ENCODE measurements at regions not wholly inside any gene's neighbourhood (a gene's known extent, or its start where the extent isn't known, plus 50 kb on each side); places are given as distances from the start of the nearest gene placed in this dataset.

DNA sequence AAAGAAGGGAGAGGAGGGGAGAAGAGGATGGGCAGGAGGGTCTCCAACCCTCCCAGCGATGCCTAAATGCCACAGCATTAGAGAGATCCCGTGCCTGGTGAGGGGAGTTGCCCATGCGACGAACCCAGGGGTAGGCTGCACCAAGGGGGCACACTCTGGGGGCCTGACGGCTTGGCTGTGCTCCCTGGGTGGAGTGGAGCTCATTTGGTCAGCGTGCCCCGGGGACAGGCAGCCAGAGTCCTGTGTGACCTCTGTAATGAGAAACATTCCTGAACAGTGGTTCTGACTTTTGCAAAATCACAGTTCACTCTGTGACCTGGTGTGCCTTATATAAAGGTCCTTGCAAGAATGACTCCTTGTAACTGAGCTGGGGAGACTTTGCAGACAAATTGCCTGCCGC is 205.0 kb upstream of the N4BP1 start:
- Histone ChIP-seq H3K36me3 (ENCODE audit: insufficient read depth, low read length) (no peaks in the 10 kb centered on the region), H3K4me3 (ENCODE audit: low read length) (no peak overlapping the region), H3K4me1 (ENCODE audit: insufficient read depth, low read length) (no peaks in the 10 kb centered on the region), H3K9me3 (ENCODE audit: low read length) (no peaks in the 10 kb centered on the region), H3K27me3 (ENCODE audit: insufficient read depth, low read length, poor library complexity, severe bottlenecking) (no peaks in the 10 kb centered on the region), H3K27ac (ENCODE audit: low read depth, low read length) (no peak overlapping the region)
- Mint-ChIP-seq H3K27ac (no peak overlapping the region), H3K4me1 (no peaks in the 10 kb centered on the region), H3K36me3 (no peaks in the 10 kb centered on the region), H3K4me3 (no peak overlapping the region), H3K9me3 (peaks cover 0 to 17% (median 8%) of the 10 kb centered on the region in 5 donors), H3K27me3 (peaks cover 14 to 28% of the 10 kb centered on the region in 2 donors)
- no peak for DNase-seq
- ChIA-PET CTCF (no interaction called here), POLR2A (no interaction called here)

DNA sequence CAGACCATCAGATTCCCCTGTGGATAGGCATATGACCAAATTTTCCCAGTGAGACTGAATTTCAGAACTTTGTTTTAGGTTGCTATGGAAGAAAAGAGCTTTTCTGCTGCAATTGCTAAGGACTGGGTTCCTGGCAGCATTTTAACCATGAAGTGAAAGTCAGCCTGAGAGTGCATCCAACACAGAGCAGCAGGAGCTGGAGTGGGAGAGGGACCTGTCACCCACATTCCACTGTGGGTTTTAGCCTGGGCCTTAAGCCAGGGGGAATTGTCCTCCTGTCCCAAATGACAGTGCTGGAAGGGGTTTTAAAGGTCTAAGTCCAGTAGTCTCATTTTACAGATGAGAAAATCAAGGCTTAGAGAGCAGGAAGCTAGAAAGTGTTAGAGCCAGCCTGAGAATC is 203.5 kb upstream of the N4BP1 start:
- H3K9me3 Mint-ChIP-seq = peaks cover 0 to 18% (median 8%) of the 10 kb centered on the region in 5 donors
- no peak overlapping the region for H3K27ac ChIP-seq (ENCODE audit: low read depth, low read length)
- H3K4me1 ChIP-seq (ENCODE audit: insufficient read depth, low read length) = no peaks in the 10 kb centered on the region
- no peaks in the 10 kb centered on the region for H3K9me3 ChIP-seq (ENCODE audit: low read length)
- H3K36me3 ChIP-seq (ENCODE audit: insufficient read depth, low read length) = no peaks in the 10 kb centered on the region
- no peak for DNase-seq
- no peaks in the 10 kb centered on the region for H3K27me3 ChIP-seq (ENCODE audit: insufficient read depth, low read length, poor library complexity, severe bottlenecking)
- POLR2A ChIA-PET = no interaction called here
- CTCF ChIA-PET = no interaction called here
- no peaks in the 10 kb centered on the region for H3K36me3 Mint-ChIP-seq
- H3K27ac Mint-ChIP-seq = no peak overlapping the region
- no peak overlapping the region for H3K4me3 Mint-ChIP-seq
- no peak overlapping the region for H3K4me3 ChIP-seq (ENCODE audit: low read length)
- H3K27me3 Mint-ChIP-seq = peaks cover 19 to 34% of the 10 kb centered on the region in 2 donors
- H3K4me1 Mint-ChIP-seq = no peaks in the 10 kb centered on the region

DNA sequence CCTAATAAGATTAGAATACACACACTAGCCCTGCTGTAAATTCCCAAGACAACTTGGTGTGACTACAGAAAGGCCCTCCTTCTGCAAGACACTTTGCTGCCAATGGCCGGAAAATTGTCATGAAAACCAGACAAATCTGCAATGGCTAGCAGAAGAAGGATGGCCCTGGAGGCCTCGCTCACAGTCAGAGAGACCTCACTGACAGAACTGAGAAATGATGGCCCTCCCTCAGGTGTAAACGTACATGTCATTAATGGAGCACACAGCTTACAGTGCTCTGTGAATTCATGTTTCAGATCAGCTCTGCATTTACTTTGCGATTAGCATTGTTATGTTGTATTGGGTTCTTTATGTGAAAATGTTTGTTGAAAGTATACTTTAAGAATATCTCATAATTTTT is 202.9 kb upstream of the N4BP1 start:
- H3K4me3 Mint-ChIP-seq = no peak overlapping the region
- POLR2A ChIA-PET = no interaction called here
- no peaks in the 10 kb centered on the region for H3K36me3 Mint-ChIP-seq

DNA sequence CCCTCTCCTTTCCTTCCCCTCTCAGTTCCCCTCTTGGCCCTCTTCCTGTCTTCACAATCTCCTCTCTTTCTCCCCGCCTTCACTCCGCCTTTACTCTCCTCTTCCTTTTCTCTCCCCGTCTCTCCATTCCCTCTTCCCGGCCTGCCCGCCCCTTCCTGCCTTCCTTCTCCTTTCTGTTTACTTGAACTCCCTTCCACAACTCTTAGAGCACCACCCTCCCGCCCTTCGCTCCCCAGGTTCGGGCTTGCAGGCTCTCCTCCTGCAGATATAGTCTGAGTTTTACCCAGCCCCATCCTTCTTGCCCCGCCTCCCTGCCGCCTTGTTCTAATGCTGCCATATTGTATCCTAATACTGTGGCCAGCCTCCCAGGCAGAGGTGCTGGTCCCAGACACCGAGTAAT is 201.5 kb upstream of the N4BP1 start:
- Mint-ChIP-seq H3K4me1 (no peaks in the 10 kb centered on the region), H3K27me3 (peaks cover 19 to 34% of the 10 kb centered on the region in 2 donors), H3K36me3 (no peaks in the 10 kb centered on the region), H3K4me3 (no peak overlapping the region), H3K27ac (no peak overlapping the region), H3K9me3 (peaks cover 3 to 18% (median 8%) of the 10 kb centered on the region in 5 donors)
- H3K4me3 ChIP-seq (ENCODE audit: low read length) = no peak overlapping the region
- H3K4me1 ChIP-seq (ENCODE audit: insufficient read depth, low read length) = no peaks in the 10 kb centered on the region
- no peak for DNase-seq
- H3K9me3 ChIP-seq (ENCODE audit: low read length) = no peaks in the 10 kb centered on the region
- no peaks in the 10 kb centered on the region for H3K36me3 ChIP-seq (ENCODE audit: insufficient read depth, low read length)
- ChIA-PET CTCF (no interaction called here), POLR2A (no interaction called here)
- H3K27me3 ChIP-seq (ENCODE audit: insufficient read depth, low read length, poor library complexity, severe bottlenecking) = no peaks in the 10 kb centered on the region
- H3K27ac ChIP-seq (ENCODE audit: low read depth, low read length) = no peak overlapping the region

More for the DNA sequence above, 202.9 kb upstream of the N4BP1 start:
- no peaks in the 10 kb centered on the region for H3K4me1 Mint-ChIP-seq
- no peaks in the 10 kb centered on the region for H3K36me3 ChIP-seq (ENCODE audit: insufficient read depth, low read length)
- no peak for DNase-seq
- no peak overlapping the region for H3K27ac Mint-ChIP-seq
- H3K4me3 ChIP-seq (ENCODE audit: low read length) = no peak overlapping the region
- peaks cover 0 to 18% (median 8%) of the 10 kb centered on the region in 5 donors for H3K9me3 Mint-ChIP-seq
- H3K27ac ChIP-seq (ENCODE audit: low read depth, low read length) = no peak overlapping the region
- H3K4me1 ChIP-seq (ENCODE audit: insufficient read depth, low read length) = no peaks in the 10 kb centered on the region
- H3K27me3 ChIP-seq (ENCODE audit: insufficient read depth, low read length, poor library complexity, severe bottlenecking) = no peaks in the 10 kb centered on the region
- H3K27me3 Mint-ChIP-seq = peaks cover 19 to 34% of the 10 kb centered on the region in 2 donors
- CTCF ChIA-PET = no interaction called here
- no peaks in the 10 kb centered on the region for H3K9me3 ChIP-seq (ENCODE audit: low read length)

DNA sequence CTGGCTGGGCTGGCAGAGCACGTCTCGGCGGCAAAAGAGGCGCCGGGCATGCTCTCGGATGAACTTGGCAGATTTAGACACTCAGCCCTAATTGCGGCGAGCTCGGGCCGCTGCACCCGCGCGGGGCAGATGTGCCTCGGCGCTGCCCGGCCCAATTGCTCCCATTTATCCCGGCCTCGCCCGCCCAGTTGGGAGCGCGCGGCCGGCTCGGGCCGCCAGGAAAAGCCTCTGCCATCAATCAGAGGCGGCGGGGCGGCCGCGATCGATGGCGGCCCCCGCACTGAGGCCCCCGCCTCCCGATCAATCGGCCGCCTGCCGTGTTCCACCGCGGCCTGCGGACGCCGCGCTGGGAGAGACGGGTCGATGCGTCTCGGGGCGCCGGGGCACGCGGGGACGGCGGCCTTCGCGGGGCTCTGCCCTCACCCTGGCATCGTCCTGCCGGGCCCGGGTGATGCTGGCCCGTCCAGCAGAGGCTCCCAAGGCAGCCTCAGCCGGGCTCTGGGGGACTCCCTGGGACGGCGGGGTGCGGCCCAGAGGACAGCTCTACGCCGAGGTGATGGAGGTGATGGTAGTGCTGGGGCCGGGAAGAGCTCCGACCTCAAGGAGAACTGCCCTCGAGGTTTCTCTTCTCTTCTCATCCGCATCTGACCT is 200.9 kb upstream of the N4BP1 start:
- no peaks in the 10 kb centered on the region for H3K36me3 Mint-ChIP-seq
- no peak overlapping the region for H3K4me3 Mint-ChIP-seq
- no peaks in the 10 kb centered on the region for H3K27me3 ChIP-seq (ENCODE audit: insufficient read depth, low read length, poor library complexity, severe bottlenecking)
- H3K27ac Mint-ChIP-seq = no peak overlapping the region
- no peak overlapping the region for H3K4me3 ChIP-seq (ENCODE audit: low read length)
- peaks cover 3 to 18% (median 8%) of the 10 kb centered on the region in 5 donors for H3K9me3 Mint-ChIP-seq
- no peak for DNase-seq
- H3K4me1 Mint-ChIP-seq = no peaks in the 10 kb centered on the region
- H3K27me3 Mint-ChIP-seq = peaks cover 19 to 34% of the 10 kb centered on the region in 2 donors
- ChIA-PET POLR2A (no interaction called here), CTCF (no interaction called here)
- no peaks in the 10 kb centered on the region for H3K4me1 ChIP-seq (ENCODE audit: insufficient read depth, low read length)
- H3K27ac ChIP-seq (ENCODE audit: low read depth, low read length) = no peak overlapping the region
- H3K9me3 ChIP-seq (ENCODE audit: low read length) = no peaks in the 10 kb centered on the region
- no peaks in the 10 kb centered on the region for H3K36me3 ChIP-seq (ENCODE audit: insufficient read depth, low read length)

DNA sequence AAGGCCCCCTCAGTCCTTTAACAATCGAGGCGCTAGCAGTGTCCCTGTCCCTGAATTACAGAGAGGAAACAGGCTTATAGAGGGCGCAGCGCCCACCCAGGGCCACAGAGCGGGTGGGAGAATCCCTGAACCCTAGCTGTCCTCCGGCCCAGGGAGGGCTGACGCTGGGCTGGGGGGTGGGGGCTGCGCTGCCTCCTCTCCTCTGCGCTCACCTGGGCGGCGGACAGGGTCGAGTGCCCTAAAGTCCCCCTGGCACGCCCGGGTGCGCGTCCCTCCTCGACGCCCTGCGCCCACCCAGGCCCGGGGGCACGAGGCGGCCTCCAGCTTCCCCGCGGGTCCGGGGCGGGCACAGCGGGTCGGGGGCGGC is 200.4 kb upstream of the N4BP1 start:
- peaks cover 19 to 34% of the 10 kb centered on the region in 2 donors for H3K27me3 Mint-ChIP-seq
- H3K36me3 Mint-ChIP-seq = no peaks in the 10 kb centered on the region
- ChIA-PET CTCF (no interaction called here), POLR2A (no interaction called here)
- no peak overlapping the region for H3K4me3 Mint-ChIP-seq
- Histone ChIP-seq H3K36me3 (ENCODE audit: insufficient read depth, low read length) (no peaks in the 10 kb centered on the region), H3K9me3 (ENCODE audit: low read length) (no peaks in the 10 kb centered on the region), H3K27ac (ENCODE audit: low read depth, low read length) (no peak overlapping the region), H3K27me3 (ENCODE audit: insufficient read depth, low read length, poor library complexity, severe bottlenecking) (no peaks in the 10 kb centered on the region), H3K4me1 (ENCODE audit: insufficient read depth, low read length) (no peaks in the 10 kb centered on the region), H3K4me3 (ENCODE audit: low read length) (no peak overlapping the region)
- H3K4me1 Mint-ChIP-seq = no peaks in the 10 kb centered on the region
- H3K27ac Mint-ChIP-seq = no peak overlapping the region
- no peak for DNase-seq
- peaks cover 7 to 20% (median 10%) of the 10 kb centered on the region in 5 donors for H3K9me3 Mint-ChIP-seq

DNA sequence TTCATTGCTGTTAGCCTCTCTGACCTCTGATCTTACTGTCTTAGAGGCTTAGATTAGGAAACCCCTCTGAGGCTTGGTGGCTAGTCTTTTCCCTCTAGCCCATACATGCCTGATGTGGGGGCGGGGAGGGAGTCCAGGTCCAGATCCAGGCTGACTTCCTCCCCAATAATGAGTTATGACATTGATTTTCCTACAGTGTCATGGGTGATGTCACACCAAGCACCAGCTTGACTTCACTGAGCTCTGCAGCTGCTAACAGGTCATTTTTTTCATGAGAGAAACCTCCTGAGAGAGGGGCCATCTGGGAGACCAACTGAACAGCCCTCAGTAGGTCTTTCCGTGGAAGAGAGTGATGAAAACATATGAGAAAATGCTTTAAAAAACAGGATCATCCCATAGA is 180.2 kb upstream of the N4BP1 start:
- H3K36me3 ChIP-seq (ENCODE audit: insufficient read depth, low read length) = no peaks in the 10 kb centered on the region
- H3K4me1 ChIP-seq (ENCODE audit: insufficient read depth, low read length) = no peaks in the 10 kb centered on the region
- ChIA-PET CTCF (no interaction called here), POLR2A (no interaction called here)
- H3K36me3 Mint-ChIP-seq = no peaks in the 10 kb centered on the region
- DNase-seq = no peak
- H3K27me3 ChIP-seq (ENCODE audit: insufficient read depth, low read length, poor library complexity, severe bottlenecking) = no peaks in the 10 kb centered on the region
- H3K4me1 Mint-ChIP-seq = no peaks in the 10 kb centered on the region
- no peak overlapping the region for H3K4me3 ChIP-seq (ENCODE audit: low read length)
- H3K27ac Mint-ChIP-seq = no peak overlapping the region
- no peak overlapping the region for H3K27ac ChIP-seq (ENCODE audit: low read depth, low read length)
- H3K27me3 Mint-ChIP-seq = peaks cover 2 to 4% of the 10 kb centered on the region in 2 donors
- H3K9me3 ChIP-seq (ENCODE audit: low read length) = no peaks in the 10 kb centered on the region
- peaks cover 0 to 12% (median 5%) of the 10 kb centered on the region in 5 donors for H3K9me3 Mint-ChIP-seq
- H3K4me3 Mint-ChIP-seq = no peak overlapping the region

DNA sequence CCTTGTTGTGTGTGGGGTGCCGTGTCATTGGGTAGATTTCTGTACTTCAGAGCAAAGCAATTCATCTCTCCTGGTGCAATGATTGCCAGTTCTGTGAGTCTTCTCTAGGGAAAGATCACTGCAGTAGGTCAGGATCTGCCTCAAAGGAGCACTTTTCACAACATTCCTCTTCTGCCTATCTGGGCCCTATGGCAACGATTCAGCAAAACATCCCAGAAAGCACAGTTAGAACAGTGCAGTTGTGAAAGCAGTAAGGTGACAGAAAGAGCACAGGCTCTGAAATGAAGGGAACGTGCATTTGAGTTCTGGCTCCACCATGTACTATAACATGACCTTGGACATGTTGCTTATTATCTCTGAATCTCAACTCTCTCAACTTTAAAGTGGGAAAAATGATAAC is 178.5 kb upstream of the N4BP1 start:
- H3K36me3 Mint-ChIP-seq = no peaks in the 10 kb centered on the region
- no peak overlapping the region for H3K4me3 Mint-ChIP-seq
- H3K36me3 ChIP-seq (ENCODE audit: insufficient read depth, low read length) = no peaks in the 10 kb centered on the region
- no peaks in the 10 kb centered on the region for H3K9me3 ChIP-seq (ENCODE audit: low read length)
- H3K27ac Mint-ChIP-seq = no peak overlapping the region
- no peak overlapping the region for H3K4me3 ChIP-seq (ENCODE audit: low read length)
- DNase-seq = no peak
- H3K4me1 Mint-ChIP-seq = no peaks in the 10 kb centered on the region
- H3K27ac ChIP-seq (ENCODE audit: low read depth, low read length) = no peak overlapping the region
- H3K9me3 Mint-ChIP-seq = peaks cover 0 to 12% (median 2%) of the 10 kb centered on the region in 5 donors
- no peaks in the 10 kb centered on the region for H3K4me1 ChIP-seq (ENCODE audit: insufficient read depth, low read length)
- peaks cover 0 to 2% of the 10 kb centered on the region in 2 donors for H3K27me3 Mint-ChIP-seq
- ChIA-PET CTCF (no interaction called here), POLR2A (no interaction called here)
- no peaks in the 10 kb centered on the region for H3K27me3 ChIP-seq (ENCODE audit: insufficient read depth, low read length, poor library complexity, severe bottlenecking)

DNA sequence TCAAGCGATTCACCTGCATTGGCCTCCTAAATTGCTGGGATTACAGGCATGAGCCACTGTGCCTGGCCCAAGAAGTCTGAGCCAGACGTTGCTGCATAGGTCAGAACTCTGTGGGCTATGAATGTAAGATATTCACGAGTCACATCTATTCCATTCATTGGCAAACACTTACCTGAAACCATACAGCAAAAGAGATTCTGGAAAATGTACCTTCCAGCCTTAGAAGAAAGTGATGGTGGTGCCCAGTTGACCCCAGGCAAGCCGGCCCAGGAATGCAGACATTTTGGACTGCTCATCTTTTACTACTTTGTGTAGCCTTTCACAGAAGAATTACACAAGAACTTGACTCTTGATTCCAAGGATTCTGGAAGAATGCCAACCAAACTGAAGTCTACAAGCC is 135.6 kb upstream of the N4BP1 start:
- Mint-ChIP-seq H3K9me3 (peaks cover 2 to 8% (median 4%) of the 10 kb centered on the region in 5 donors), H3K27ac (no peak overlapping the region), H3K36me3 (no peaks in the 10 kb centered on the region), H3K4me3 (no peak overlapping the region), H3K27me3 (peaks cover 3 to 10% of the 10 kb centered on the region in 2 donors), H3K4me1 (no peaks in the 10 kb centered on the region)
- Histone ChIP-seq H3K4me1 (ENCODE audit: insufficient read depth, low read length) (no peaks in the 10 kb centered on the region), H3K4me3 (ENCODE audit: low read length) (no peak overlapping the region), H3K36me3 (ENCODE audit: insufficient read depth, low read length) (no peaks in the 10 kb centered on the region), H3K27ac (ENCODE audit: low read depth, low read length) (no peak overlapping the region), H3K27me3 (ENCODE audit: insufficient read depth, low read length, poor library complexity, severe bottlenecking) (no peaks in the 10 kb centered on the region), H3K9me3 (ENCODE audit: low read length) (no peaks in the 10 kb centered on the region)
- ChIA-PET CTCF (no interaction called here), POLR2A (no interaction called here)
- DNase-seq = no peak

Measured in CD8-positive, alpha-beta memory T cell (primary cell).